ENCODE measurements at regions not wholly inside any gene's neighbourhood (a gene's known extent, or its start where the extent isn't known, plus 50 kb on each side); places are given as distances from the start of the nearest gene placed in this dataset.

GRCh38 chr3:106126067-106126845 lies 257.4 kb upstream of the CBLB start:
- no peak for TF ChIP-seq CTCF (IDR thresholded peaks at IDR 0.05)
- TF ChIP-seq EZH2 (IDR thresholded peaks at IDR 0.05), result no peak
- no peak for TF ChIP-seq EZH2phosphoT487 (IDR thresholded peaks at IDR 0.05)

Data from neural progenitor cell (in vitro differentiated cells).